ENCODE measurements at regions not wholly inside any gene's neighbourhood (a gene's known extent, or its start where the extent isn't known, plus 50 kb on each side); places are given as distances from the start of the nearest gene placed in this dataset.

DNA sequence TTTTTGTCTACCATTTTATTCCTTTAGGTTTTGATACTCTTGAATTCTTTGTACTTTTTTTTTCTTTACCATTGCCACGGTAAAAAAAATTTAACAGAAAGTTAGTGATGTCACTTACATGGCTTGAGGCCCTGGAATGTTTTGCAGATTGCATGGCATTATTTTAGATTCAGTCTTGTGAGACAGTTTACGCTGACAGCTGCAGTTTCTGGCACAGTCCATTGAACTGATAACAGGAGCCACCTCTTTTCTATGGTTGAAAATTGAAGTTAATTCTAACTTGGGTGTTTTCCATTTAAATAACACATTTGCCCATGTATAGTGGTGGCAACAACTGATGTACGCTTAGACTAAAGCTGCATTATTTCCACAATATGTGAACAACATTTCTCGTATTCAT is 1028.5 kb downstream of the CDH18 start:
- Mint-ChIP-seq H3K4me3 (no peak overlapping the region), H3K27ac (no peak overlapping the region), H3K9me3 (no peaks in the 10 kb centered on the region), H3K27me3 (no peaks in the 10 kb centered on the region), H3K36me3 (no peaks in the 10 kb centered on the region), H3K4me1 (no peaks in the 10 kb centered on the region)

DNA sequence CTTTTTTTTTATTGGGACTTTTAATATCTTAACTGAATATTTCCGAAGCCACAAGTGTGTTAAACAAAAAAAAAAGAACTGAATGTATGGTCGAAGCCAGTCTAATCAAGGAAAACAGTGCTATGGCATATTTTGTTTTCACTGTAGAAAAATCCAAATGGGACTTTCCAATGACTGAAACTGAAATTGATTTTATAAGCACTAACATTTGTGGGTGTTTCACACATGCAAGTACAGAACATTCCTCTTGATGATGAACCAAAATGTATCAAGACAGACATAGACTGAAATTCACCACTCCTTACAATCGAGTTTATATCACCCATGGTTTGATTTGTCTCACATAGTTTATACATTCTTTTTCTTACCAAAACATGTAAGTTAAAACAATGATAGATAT is 1026.8 kb downstream of the CDH18 start:
- no peaks in the 10 kb centered on the region for H3K27me3 Mint-ChIP-seq
- no peaks in the 10 kb centered on the region for H3K9me3 Mint-ChIP-seq
- no peak overlapping the region for H3K4me3 Mint-ChIP-seq
- H3K36me3 Mint-ChIP-seq = no peaks in the 10 kb centered on the region
- no peak overlapping the region for H3K27ac Mint-ChIP-seq
- no peaks in the 10 kb centered on the region for H3K4me1 Mint-ChIP-seq

DNA sequence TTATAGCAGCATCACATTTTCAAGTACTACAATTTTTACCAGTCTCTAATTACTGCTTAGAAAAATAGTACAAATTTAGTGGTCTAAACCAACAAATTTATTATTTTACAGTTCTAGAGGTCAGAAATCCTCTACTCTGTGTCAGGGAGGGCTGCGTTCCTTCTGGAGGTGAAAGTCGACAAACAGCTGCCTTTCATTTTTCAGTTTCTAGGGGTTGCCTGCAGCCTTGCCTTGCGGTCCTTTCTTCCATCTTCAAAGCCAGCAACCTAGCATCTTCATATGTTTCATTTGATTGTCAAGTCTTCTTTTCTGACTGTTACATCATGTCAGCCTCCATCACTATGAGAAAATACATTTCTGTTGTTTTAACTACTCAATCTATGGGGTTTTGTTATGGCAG is 1022.1 kb downstream of the CDH18 start:
- Mint-ChIP-seq H3K27ac (no peak overlapping the region), H3K36me3 (no peaks in the 10 kb centered on the region), H3K4me1 (no peaks in the 10 kb centered on the region), H3K4me3 (no peak overlapping the region), H3K27me3 (no peaks in the 10 kb centered on the region), H3K9me3 (no peaks in the 10 kb centered on the region)

DNA sequence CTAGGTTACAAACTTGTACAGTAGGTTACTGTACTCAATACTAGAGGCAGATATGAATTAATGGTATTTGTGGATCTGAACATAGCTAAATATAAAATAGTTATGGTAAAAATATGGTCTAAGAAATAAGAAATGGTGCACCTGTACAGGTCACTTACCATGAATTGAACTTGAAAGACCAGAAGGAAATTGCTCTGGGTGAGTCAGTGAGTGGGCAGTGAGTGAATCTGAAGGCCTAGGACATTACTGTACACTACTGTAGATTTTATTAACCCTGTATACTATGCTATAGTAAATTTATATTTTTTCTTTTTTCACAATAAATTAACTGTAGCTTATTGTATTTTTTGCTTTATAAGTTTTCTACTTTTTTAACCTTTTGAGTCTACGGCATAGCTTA is 1020.4 kb downstream of the CDH18 start:
- Mint-ChIP-seq H3K9me3 (no peaks in the 10 kb centered on the region), H3K27ac (no peak overlapping the region), H3K36me3 (no peaks in the 10 kb centered on the region), H3K27me3 (no peaks in the 10 kb centered on the region), H3K4me1 (no peaks in the 10 kb centered on the region), H3K4me3 (no peak overlapping the region)

DNA sequence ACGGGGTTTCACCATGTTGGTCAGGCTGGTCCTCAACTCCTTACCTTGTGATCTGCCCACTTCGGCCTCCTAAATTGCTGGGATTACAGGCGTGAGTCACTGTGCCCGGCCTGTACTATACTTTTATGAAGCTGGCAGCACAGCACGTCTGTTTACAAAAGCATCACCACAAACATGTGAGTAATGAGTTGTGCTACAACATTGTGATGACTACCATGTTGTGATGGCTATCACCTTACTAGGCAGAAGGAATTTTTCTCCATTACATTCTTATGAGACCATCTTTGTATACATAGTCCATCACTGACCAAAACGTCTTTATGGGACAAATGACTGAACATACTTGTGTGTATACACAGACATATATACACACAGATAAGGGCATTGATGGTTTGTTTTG is 1019.0 kb downstream of the CDH18 start:
- H3K27me3 Mint-ChIP-seq = no peaks in the 10 kb centered on the region
- H3K36me3 Mint-ChIP-seq = no peaks in the 10 kb centered on the region
- H3K4me3 Mint-ChIP-seq = no peak overlapping the region
- no peak overlapping the region for H3K27ac Mint-ChIP-seq
- no peaks in the 10 kb centered on the region for H3K4me1 Mint-ChIP-seq
- no peaks in the 10 kb centered on the region for H3K9me3 Mint-ChIP-seq

DNA sequence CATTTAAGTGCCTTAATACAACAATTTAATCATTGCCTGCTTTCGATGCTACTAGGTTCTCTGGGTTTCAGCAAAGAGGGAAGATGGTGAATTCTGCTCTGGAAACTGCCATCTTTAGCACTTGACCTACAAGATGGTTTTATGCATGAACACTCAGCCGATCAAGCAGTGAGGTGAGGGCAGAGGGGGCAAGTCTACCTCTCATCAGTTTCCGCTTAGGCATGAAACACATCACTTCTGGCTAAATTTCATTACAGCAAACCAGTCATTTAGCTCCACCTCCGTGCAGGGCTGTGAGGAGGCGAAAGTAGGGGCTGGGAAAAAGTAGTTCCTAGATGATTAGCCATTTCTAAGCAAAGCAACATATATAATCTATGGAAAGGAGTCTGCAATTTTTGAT is 1018.0 kb downstream of the CDH18 start:
- Mint-ChIP-seq H3K27me3 (no peaks in the 10 kb centered on the region), H3K4me3 (no peak overlapping the region), H3K4me1 (no peaks in the 10 kb centered on the region), H3K27ac (no peak overlapping the region), H3K36me3 (no peaks in the 10 kb centered on the region), H3K9me3 (no peaks in the 10 kb centered on the region)

DNA sequence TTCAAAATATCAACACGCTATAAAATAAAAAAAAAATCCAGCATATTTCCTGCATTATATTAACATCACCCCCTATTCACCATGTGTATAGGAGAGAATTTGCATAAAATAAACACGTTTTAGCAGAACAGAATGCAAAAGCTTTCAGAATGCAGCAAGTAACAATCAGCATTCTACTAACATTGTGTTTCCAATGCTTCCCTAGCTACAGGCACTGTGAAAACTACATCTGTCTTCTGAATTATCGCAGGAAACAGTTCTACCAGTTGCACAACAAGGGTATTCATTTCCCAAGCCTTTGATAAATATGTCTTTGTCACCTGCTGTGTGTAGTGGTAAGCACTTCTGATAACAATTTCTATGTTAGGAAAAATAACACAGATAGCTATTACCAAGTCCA is 1015.8 kb downstream of the CDH18 start:
- Mint-ChIP-seq H3K27ac (no peak overlapping the region), H3K9me3 (no peaks in the 10 kb centered on the region), H3K36me3 (no peaks in the 10 kb centered on the region), H3K27me3 (no peaks in the 10 kb centered on the region), H3K4me1 (no peaks in the 10 kb centered on the region), H3K4me3 (no peak overlapping the region)

DNA sequence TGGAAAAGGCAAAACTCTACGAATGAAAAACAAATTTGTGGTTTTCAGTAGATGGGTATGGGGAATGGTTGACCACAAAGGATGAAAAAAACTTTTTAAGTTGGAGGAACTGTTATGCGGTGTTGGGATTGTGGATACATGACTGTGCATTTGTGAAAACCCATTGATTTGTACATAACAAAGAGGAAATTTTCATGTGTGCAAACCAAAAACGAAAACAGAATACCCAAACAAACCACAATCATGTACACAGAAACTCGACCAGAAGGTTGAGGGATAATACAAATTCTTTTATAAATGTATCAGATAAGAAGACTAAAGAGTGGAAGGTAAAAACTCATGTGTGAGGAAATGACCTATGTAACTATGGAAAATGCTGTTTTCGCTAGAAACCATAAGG is 1012.4 kb downstream of the CDH18 start:
- Mint-ChIP-seq H3K27me3 (no peaks in the 10 kb centered on the region), H3K27ac (no peak overlapping the region), H3K4me3 (no peak overlapping the region), H3K9me3 (no peaks in the 10 kb centered on the region), H3K4me1 (no peaks in the 10 kb centered on the region), H3K36me3 (no peaks in the 10 kb centered on the region)

DNA sequence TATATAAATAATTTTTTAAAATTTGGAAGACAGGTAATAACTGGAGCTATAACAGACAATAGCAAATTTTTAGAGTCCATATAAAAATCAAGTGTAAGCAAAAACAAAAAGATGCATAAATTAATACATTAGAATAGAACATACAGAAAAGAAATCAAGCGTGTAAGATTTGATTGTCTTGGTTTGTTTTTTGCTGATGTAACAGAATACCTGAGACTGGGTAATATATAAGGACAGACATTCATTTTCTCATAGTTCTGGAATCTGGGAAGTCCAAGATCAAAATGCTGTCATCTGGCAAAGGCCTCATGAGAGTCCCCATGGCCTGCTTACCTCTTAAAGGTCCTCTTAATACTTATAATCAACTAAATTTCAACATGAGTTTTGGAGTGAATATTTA is 1010.1 kb downstream of the CDH18 start:
- no peaks in the 10 kb centered on the region for H3K27me3 Mint-ChIP-seq
- H3K27ac Mint-ChIP-seq = no peak overlapping the region
- H3K36me3 Mint-ChIP-seq = no peaks in the 10 kb centered on the region
- H3K4me3 Mint-ChIP-seq = no peak overlapping the region
- H3K9me3 Mint-ChIP-seq = peaks cover 0 to 1% (median 1%) of the 10 kb centered on the region in 3 donors
- H3K4me1 Mint-ChIP-seq = no peaks in the 10 kb centered on the region

DNA sequence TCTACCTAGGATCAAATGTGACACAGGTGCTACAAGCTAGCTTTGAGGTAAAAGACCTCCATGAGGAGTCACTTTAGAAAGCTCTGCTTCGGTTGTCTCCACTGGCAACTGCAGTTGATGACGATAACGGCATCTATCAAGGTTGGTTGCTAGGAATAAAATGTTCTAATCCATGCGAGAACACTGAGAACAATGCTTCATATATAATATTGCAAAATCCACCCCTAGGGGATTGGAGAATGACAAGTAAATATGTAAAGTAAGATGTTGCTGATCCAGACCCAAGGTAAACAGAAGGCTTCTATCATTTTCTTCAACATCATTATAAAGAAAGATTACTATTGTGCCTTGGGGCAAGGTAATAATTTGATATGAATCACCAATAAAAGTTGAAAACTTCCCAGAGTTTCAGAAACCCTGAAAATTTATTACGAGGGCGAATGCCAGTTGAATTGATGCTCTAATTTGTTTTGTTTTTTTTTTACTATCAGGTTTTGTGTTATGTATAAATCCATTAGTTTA is 1003.4 kb downstream of the CDH18 start:
- Mint-ChIP-seq H3K27ac (no peak overlapping the region), H3K4me1 (no peaks in the 10 kb centered on the region), H3K36me3 (no peaks in the 10 kb centered on the region)

DNA sequence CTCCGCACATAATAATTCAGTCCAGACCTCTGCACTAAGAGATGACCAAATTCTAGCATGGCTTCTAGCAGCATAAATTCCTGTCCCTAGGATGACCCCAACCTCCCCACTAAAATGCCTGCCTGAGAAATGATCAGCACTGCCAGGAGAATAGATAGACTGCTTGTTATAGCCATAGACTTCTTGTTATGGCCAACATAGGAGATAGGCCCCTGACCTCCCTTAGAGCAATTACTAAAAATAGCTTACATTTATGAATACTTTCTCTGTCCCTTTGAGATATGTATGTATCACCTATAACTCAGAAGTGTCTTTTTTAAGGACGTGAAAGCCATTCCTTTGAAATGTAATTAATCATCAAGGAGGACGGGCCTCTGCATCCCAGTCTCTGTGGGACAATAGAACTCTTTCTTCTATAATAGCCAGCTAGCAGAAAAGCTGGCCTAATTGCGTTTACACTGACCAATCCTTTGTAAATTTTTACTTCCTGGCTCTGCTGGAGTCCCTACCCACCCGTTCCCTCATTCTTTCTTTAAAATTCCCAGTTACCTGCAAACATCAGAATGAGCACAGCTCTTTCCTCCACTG is 1002.7 kb downstream of the CDH18 start:
- no peaks in the 10 kb centered on the region for H3K4me1 Mint-ChIP-seq
- H3K4me3 Mint-ChIP-seq = no peak overlapping the region
- H3K27ac Mint-ChIP-seq = no peak overlapping the region
- no peaks in the 10 kb centered on the region for H3K27me3 Mint-ChIP-seq
- H3K36me3 Mint-ChIP-seq = no peaks in the 10 kb centered on the region
- H3K9me3 Mint-ChIP-seq = peaks cover 2 to 5% (median 4%) of the 10 kb centered on the region in 3 donors

More for the DNA sequence above, 1003.4 kb downstream of the CDH18 start:
- Mint-ChIP-seq H3K9me3 (peaks cover 2 to 5% (median 4%) of the 10 kb centered on the region in 3 donors), H3K27me3 (no peaks in the 10 kb centered on the region), H3K4me3 (no peak overlapping the region)

DNA sequence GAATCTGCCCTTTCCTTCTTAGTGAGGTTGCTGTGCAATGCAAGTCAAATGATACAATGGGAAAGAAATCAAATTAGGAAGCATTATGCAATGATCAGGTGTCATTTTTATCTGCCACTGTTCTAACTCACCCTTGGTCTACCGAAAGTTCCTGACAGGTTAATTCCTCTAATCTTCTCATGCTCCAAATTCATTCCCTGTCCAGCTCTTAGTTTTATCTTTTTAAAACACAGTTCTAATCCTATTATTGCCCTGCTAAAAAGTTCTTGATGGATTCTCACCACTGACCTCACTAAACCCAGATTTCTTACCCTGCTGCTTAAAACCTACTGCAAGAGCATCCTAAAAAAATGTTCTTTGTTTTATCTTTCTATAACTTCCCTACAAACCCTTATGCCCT is 1000.9 kb downstream of the CDH18 start:
- H3K36me3 Mint-ChIP-seq = no peaks in the 10 kb centered on the region
- no peak overlapping the region for H3K4me3 Mint-ChIP-seq
- peaks cover 2 to 4% (median 4%) of the 10 kb centered on the region in 3 donors for H3K9me3 Mint-ChIP-seq
- H3K27me3 Mint-ChIP-seq = no peaks in the 10 kb centered on the region
- no peaks in the 10 kb centered on the region for H3K4me1 Mint-ChIP-seq
- H3K27ac Mint-ChIP-seq = no peak overlapping the region

DNA sequence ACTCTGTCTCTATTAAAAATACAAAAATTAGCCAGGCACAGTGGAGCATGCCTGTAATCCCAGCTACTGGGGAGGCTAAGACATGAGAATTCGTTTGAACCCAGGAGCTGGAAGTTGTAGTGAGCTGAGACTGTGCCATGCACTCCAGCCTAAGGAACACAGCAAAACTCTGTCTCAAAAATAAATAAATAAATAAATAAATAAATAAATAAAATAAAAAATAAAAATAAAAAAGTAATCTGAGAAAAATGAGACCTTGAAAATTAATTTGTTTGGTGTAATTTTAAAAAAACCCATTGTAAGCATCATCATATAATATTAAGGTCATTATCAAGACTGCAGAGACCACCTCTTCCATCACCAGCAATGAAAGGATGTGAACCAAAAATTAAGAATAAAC is 997.1 kb downstream of the CDH18 start:
- H3K27ac Mint-ChIP-seq = no peak overlapping the region
- H3K36me3 Mint-ChIP-seq = no peaks in the 10 kb centered on the region
- peaks cover 0 to 2% (median 0%) of the 10 kb centered on the region in 3 donors for H3K9me3 Mint-ChIP-seq
- H3K27me3 Mint-ChIP-seq = no peaks in the 10 kb centered on the region
- no peak overlapping the region for H3K4me3 Mint-ChIP-seq
- no peaks in the 10 kb centered on the region for H3K4me1 Mint-ChIP-seq

DNA sequence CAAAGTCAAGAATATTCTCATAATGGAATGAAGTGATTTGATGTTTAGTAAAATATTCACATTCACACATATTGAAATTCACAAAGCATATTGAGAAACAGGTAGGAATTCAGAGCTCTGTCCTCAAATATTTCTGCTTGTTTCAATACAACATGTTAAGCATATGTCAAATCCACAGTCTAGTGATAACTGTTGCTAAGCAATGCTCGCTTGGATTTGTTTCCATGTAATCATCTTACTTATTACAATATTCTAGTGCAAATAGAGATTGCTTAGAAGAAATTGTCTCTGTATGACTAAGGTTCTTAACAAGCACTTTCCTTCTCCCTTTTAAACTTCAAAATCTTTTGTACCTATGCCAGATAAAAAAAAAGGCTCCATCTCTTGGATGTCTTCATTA is 995.7 kb downstream of the CDH18 start:
- Mint-ChIP-seq H3K4me3 (no peak overlapping the region), H3K9me3 (peaks cover 0 to under 1% (median 0%) of the 10 kb centered on the region in 3 donors), H3K36me3 (no peaks in the 10 kb centered on the region), H3K4me1 (no peaks in the 10 kb centered on the region), H3K27ac (no peak overlapping the region), H3K27me3 (no peaks in the 10 kb centered on the region)

DNA sequence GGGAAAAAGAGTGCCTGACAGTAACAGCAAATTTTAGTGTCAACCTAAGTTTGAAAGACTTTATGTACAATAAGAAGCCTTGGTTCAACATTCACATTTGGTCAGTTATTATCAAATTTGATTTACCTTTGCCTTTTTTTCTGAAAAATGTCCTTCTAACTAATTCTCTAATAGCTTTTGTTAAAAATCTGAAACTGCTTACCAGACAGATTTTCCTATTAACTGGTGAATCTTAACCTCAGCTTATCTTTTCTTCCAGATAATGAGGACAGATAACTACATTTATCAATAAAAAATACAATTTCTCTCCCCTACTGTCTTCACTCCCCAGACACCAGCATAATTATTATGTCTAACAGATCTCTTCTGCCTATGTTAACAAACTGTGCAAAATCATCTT is 988.5 kb downstream of the CDH18 start:
- Mint-ChIP-seq H3K27me3 (no peaks in the 10 kb centered on the region), H3K27ac (no peak overlapping the region), H3K4me3 (no peak overlapping the region), H3K36me3 (no peaks in the 10 kb centered on the region), H3K9me3 (no peaks in the 10 kb centered on the region), H3K4me1 (no peaks in the 10 kb centered on the region)

DNA sequence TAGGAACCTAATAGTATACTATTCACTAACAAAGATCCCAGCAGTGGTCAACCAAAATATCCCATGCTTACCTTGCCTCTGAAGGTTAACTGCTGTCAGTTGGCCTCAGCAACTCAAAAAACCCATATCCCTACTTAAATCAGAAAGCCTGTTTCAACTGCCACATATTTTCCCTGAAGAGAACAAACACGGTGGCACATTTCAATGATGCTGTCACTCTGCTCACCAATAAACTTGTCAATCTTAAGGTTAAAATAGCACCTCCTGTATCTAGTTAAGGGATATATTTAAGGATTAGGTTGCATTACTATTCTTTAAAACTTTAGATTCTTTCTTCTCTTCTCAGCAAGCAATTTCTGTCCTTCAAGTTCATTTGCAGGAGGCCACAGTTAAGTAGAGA is 986.9 kb downstream of the CDH18 start:
- Mint-ChIP-seq H3K4me3 (no peak overlapping the region), H3K4me1 (no peaks in the 10 kb centered on the region), H3K9me3 (peaks cover 0 to 5% (median 1%) of the 10 kb centered on the region in 3 donors), H3K36me3 (no peaks in the 10 kb centered on the region), H3K27ac (no peak overlapping the region), H3K27me3 (no peaks in the 10 kb centered on the region)
